ENCODE measurements at regions not wholly inside any gene's neighbourhood (a gene's known extent, or its start where the extent isn't known, plus 50 kb on each side); places are given as distances from the start of the nearest gene placed in this dataset.
"Not testable (repeated sequence)": the region's sequence is repeated elsewhere in the genome, so short reads cannot be mapped to it uniquely, and the experiment has no call there.

DNA sequence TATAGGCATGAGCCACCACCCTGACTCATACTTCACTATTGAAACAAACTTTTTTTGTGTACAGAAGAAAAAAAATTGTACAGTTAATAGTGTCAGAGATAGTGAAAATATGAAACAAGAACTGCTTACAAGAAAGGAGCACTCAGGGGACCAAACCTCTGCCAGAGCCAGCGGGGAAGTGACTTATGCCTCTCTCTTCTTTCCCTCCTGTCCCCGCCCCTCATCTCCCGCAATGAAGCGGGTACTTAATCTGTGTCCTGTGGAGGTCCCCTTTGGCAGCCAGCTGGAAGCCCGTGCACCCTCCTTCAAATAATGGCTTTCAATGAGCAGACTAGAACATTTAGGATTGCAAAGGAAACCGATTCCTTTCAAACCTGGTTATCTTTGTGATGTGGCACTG, 51.5 kb downstream of the PPIAL4A start:
- peak; percentile 4 for DNase-seq (ENCODE audit: low spot score)

GRCh38 chr1:120941836-120942217, 52.3 kb downstream of the PPIAL4A start:
- peak; percentile 74 for DNase-seq (ENCODE audit: low spot score)

GRCh38 chr1:120942218-120942944, 52.8 kb downstream of the PPIAL4A start:
- peak; percentile 72 for DNase-seq (ENCODE audit: low spot score)

DNA sequence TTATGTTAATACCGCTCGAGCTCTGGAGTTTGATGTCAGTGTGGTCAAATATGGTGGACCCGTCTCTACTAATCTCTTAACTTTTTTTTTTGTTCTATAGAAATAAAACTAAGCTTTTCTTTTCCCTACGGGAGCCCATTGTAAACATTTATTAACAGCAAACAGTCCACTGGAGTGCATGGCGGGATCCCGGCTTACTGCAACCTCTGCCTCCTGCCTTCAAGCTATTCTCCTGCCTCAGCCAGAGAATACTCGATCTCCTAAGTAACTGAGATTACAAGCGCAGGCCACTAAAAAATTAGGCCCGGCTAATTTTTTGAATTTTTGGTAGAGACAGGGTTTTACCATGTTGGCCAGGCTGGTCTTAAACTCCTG, 53.4 kb downstream of the PPIAL4A start:
- DNase-seq (ENCODE audit: low spot score): not testable (repeated sequence)

DNA sequence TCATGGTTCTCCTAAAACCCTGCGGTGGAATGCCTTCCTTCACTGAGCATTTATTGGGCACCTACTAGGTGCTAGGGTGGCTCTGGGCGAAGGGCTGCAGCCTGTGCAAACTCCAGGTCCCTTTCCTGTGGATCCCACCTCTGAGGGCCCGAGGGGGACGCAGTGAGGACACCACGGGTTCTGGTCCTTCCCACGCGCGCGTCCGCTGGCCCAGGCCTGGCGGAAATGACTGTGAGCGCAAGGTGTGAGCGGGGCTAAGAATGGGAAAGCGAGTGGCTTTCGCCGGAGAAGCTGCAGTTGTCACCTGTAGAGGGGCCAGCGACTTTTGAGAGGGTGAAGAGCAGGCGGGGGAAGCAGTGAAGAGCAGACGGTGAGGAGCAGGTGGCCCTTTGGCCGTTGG, 55.1 kb downstream of the PPIAL4A start:
- DNase-seq (ENCODE audit: low spot score): not testable (repeated sequence)

DNA sequence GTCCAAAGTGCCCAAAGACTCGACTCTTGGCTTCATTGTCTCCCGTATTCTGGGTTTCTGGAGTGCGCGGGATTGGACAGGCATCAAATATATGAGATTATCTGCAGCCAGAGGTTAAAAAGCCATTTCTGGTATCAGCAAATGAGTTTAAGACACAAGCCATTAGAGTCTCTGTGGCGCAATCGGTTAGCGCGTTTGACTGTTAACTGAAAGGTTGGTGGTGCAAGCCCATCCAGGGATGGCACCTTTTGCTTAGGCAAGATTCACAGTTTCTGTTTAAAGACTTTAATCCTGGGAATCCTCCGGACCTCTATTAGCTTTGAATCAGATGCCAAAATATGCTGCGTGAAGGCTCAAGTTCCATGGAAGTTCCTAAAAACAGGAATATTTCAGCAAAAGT, 55.6 kb downstream of the PPIAL4A start:
- DNase-seq (ENCODE audit: low spot score): not testable (repeated sequence)

- not testable (repeated sequence) for DNase-seq (ENCODE audit: low spot score)
These were observed 57.5 kb downstream of the PPIAL4A start for GRCh38 chr1:120947114-120947513.

DNA sequence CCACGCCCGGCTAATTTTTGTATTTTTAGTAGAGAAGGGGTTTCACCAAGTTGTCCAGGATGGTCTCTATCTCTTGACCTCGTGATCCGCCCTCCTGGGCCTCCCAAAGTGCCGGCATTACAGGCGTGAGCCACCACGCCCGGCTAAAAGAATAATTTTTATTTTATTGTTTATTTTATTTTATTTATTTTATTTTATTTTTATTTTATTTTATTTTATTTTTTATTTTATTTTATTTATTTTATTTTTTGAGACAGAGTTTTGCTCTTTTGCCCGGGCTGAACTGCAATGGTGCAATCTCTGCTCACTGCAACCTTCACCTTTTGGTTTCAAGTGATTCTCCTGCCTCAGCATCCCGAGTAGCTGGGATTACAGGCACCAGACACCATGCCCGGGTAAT, 60.2 kb downstream of the PPIAL4A start:
- DNase-seq (ENCODE audit: low spot score): not testable (repeated sequence)

DNA sequence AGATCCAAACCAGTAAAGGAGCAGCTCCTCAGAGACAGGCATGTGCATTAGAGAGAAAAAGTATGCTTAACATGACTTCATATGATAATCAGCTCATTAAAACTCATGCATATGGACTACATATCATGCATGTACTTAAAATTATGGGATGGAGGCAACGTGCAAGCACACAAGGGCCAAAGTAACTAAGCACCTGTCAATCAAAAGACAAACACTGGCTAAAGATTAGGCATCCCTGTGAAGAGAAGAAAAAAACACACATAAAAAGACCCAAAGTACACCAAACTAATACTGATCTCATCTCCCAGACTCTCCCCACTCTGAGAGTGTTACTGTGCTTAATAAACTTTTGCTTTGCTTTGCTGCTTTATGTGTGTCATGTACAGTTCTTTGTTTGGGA, 61.1 kb downstream of the PPIAL4A start:
- DNase-seq (ENCODE audit: low spot score): not testable (repeated sequence)

GRCh38 chr1:120951100-120951499, 61.5 kb downstream of the PPIAL4A start:
- not testable (repeated sequence) for DNase-seq (ENCODE audit: low spot score)

DNA sequence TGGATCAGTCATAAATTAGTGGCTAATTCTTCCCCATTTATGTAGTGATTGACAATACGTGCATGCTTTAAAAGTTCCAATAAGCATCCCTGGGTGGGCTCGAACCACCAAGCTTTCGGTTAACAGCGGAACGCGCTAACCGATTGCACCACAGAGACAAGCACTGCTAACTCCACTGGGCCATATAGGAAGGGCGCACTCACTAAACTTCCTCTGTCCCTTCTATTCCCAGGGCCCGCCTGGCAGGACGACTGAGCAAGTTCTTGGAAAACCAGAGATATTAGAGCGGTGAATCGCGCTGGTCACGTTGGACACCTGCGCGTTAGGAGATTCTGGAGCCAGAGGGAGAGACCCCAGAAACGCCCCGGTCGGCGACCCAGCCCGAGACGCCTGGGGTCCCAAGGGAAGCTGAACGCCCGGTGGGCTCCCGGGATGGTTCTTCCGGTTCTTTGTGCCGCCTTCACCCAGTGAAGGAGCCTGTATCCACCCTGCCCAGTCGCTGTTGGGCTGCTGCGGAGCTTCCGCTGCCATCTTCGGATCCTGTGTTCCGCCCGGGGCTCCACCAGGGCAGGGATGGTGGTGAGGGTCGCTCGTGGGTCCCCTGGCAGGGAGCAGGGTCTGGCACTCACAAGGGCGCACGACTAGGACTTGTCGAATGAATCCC, 62.8 kb downstream of the PPIAL4A start:
- not testable (repeated sequence) for DNase-seq (ENCODE audit: low spot score)

- not testable (repeated sequence) for DNase-seq (ENCODE audit: low spot score)
These were observed 63.3 kb downstream of the PPIAL4A start for GRCh38 chr1:120952871-120953265.

DNA sequence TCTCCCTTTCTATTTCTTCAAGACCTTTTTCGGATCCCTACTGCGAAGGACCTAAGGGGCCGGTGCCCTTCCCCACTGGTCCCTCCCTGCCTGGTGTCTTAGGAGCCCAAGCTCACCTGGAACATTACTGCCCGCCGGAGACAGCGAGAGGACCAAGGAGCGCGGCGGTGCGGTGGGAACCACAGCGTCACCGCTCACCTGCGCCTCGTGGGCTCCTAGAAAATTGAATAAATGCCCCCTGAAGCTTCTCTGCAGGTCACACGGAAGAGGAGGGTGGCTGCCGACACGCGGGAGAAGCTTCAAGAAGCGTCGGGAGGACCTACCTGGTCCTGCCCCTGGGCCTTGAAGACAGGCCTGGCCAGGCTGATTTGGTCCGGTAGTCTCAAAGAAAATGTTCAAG, 65.2 kb downstream of the PPIAL4A start:
- DNase-seq (ENCODE audit: low spot score): no peak

DNA sequence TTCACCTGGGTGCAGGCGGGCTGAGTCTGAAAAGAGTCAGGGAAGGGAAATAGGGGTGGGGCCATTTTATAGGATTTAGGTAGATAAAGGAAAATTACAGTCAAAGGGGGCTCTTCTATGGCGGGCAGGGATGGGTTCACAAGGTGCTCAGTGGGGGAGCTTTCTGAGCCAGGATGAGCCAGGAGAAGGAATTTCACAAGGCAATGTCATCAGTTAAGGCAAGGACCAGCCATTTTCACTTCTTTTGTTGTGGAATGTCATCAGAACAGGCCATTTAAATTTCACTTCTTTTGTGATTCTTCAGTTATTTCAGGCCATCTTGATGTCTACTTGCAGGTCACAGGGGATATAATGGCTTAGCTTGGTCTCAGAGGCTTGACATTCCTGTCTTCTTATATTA, 66.4 kb downstream of the PPIAL4A start:
- not testable (repeated sequence) for DNase-seq (ENCODE audit: low spot score)

DNA sequence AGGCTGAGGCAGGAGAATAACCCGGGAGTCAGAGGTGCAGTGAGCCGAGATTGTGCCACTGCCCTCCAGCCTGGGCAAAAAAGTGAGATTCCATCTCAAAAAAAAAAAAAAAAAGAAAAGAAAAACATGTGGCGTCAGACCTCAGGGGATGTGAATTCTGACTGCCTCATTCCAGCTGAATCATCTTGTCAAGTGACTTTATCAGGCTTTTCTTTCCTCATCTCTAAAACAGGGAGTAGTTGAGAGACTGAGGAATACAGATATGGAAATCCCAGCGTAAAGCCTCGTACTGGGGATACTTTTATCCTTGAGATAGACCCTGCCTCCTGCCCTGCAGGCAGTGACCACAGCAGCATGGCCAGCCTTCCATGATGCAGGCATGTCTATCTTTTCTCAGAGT, 76.4 kb downstream of the PPIAL4A start:
- not testable (repeated sequence) for DNase-seq (ENCODE audit: low spot score)

- not testable (repeated sequence) for DNase-seq (ENCODE audit: low spot score)
These were observed 83.3 kb downstream of the PPIAL4A start for GRCh38 chr1:120972863-120973262.

DNA sequence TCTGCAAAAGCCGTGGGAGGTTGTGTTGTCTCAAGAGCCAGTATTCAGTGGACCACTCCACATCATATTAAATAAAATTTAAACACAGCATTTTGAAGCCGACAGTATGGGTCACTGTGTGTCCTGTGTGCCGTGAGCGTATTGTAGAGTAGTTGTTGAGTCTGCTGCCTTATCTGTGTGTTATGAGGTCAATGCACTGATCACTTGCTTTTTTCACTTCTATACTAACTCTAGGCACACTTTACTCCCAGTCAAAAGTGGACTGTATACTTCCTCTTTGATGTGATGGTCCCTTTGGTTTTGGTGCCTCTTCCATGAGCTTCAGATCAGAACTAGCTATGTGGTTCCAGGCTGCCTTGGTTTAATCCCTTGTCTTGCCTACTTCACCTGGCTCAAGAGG, 84.3 kb downstream of the PPIAL4A start:
- not testable (repeated sequence) for DNase-seq (ENCODE audit: low spot score)

- not testable (repeated sequence) for DNase-seq (ENCODE audit: low spot score)
These were observed 87.7 kb downstream of the PPIAL4A start for GRCh38 chr1:120977279-120977678.

GRCh38 chr1:120981489-120982094, 92.0 kb downstream of the PPIAL4A start:
- DNase-seq (ENCODE audit: low spot score): not testable (repeated sequence)

DNA sequence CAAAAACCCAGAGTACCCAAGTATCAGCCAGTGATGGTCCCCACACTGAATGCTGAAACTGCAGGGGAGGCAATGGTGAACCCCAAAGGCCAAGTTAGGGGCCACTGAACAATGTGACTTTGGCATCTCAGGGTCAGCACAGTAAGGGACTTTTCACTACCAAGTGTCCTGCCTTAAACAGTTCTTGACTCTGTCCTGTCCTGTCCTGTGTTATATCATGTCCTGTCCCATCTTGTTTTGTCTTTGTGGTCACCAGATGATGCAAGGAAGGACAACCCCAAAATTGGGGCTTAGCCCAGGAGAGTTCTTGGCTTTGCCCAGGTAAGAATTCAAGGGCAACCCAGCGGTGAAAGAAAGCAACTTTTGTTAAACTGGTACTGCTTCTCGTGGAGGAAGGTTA, 105.0 kb downstream of the PPIAL4A start:
- DNase-seq (ENCODE audit: low spot score): not testable (repeated sequence)

GRCh38 chr1:120995025-120995424, 105.5 kb downstream of the PPIAL4A start:
- DNase-seq (ENCODE audit: low spot score): peak; percentile 28

- not testable (repeated sequence) for DNase-seq (ENCODE audit: low spot score)
These were observed 111.6 kb downstream of the PPIAL4A start for GRCh38 chr1:121001090-121001726.

- not testable (repeated sequence) for DNase-seq (ENCODE audit: low spot score)
These were observed 113.7 kb downstream of the PPIAL4A start for GRCh38 chr1:121003230-121003629.

All from CD4-positive, alpha-beta T cell treated with Interleukin-15 for 4 hours (primary cell).